ENCODE measurements at regions not wholly inside any gene's neighbourhood (a gene's known extent, or its start where the extent isn't known, plus 50 kb on each side); places are given as distances from the start of the nearest gene placed in this dataset.

DNA sequence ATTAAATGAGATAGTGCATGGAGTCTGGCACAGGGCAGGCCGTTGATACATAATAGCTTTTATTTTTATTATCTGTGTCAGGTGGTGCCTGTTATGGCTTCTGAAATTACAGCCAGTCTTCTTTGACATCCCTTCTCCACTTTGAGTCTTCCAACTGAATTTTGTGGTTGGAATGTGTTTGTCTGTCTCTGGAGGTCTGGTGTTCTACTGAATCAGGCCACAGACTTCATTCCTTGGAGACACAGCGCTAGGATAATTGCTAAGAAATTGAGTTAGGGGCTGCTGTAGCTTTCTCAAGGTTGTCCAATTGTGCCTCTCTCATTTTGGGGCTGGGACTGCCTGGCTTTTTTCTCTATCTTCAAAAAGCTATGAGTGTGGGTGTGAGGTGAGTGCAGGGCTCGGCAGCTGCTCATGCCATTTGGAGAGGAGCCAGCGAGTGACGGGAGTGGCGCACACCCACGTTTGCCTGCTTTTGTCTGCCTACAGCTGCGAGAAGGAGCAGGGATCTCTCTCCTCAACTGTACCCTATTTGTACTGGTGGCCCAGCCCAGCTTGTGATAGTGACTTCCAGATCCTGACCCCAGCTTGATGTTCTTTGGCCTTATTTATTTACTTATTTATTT is 49.8 kb upstream of the SYN2 start:
- Histone ChIP-seq H3K4me2 (ENCODE audit: extremely low read depth, insufficient read depth, low read length) (no peak overlapping the region), H3K9me3 (ENCODE audit: control insufficient read depth, insufficient read depth, low read depth, low read length) (no peaks in the 10 kb centered on the region), H2AFZ (ENCODE audit: low read length) (no peak overlapping the region), H3K9ac (ENCODE audit: insufficient read depth, low read length) (no peak overlapping the region), H3K4me1 (ENCODE audit: control insufficient read depth, extremely low read depth, insufficient read depth, low read length) (no peaks in the 10 kb centered on the region), H3K27ac (ENCODE audit: insufficient read depth, low read length) (no peak overlapping the region), H3K36me3 (ENCODE audit: control insufficient read depth, insufficient read depth, low read length) (no peaks in the 10 kb centered on the region), H3K4me3 (replicated peaks in 1 of 4; ENCODE audit: control extremely low read depth in 1 of 4, insufficient read depth in 1 of 4, low read depth in 3 of 4, low read length in 4 of 4) (no peak overlapping the region), H3K79me2 (ENCODE audit: control insufficient read depth, insufficient read depth, low read length) (no peaks in the 10 kb centered on the region), H3K27me3 (ENCODE audit: control insufficient read depth, insufficient read depth, low read length) (no peaks in the 10 kb centered on the region), H4K20me1 (ENCODE audit: control insufficient read depth, extremely low read depth, insufficient read depth, low read length) (no peaks in the 10 kb centered on the region)
- TF ChIP-seq, protein P1, sequence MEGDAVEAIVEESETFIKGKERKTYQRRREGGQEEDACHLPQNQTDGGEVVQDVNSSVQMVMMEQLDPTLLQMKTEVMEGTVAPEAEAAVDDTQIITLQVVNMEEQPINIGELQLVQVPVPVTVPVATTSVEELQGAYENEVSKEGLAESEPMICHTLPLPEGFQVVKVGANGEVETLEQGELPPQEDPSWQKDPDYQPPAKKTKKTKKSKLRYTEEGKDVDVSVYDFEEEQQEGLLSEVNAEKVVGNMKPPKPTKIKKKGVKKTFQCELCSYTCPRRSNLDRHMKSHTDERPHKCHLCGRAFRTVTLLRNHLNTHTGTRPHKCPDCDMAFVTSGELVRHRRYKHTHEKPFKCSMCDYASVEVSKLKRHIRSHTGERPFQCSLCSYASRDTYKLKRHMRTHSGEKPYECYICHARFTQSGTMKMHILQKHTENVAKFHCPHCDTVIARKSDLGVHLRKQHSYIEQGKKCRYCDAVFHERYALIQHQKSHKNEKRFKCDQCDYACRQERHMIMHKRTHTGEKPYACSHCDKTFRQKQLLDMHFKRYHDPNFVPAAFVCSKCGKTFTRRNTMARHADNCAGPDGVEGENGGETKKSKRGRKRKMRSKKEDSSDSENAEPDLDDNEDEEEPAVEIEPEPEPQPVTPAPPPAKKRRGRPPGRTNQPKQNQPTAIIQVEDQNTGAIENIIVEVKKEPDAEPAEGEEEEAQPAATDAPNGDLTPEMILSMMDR (conservative IDR thresholded peaks at IDR 0.05 in 1 of 2, IDR thresholded peaks at IDR 0.05 in 1 of 2; ENCODE audit: low read depth in 1 of 2, low read length in 2 of 2), result no peak
- no peak for TF ChIP-seq EZH2 (IDR thresholded peaks at IDR 0.05; ENCODE audit: low read length, missing control alignments)
- peak in 1 of 2 donors; percentile 10 for DNase-seq (ENCODE audit: low read depth in 2 of 2)

Data from fibroblast of lung (primary cell).